ENCODE measurements at regions not wholly inside any gene's neighbourhood (a gene's known extent, or its start where the extent isn't known, plus 50 kb on each side); places are given as distances from the start of the nearest gene placed in this dataset.

- DNase-seq = no peak
Observed at GRCh38 chr5:171607863-171608262, 177.8 kb upstream of the SMIM23 start.

- no peak for DNase-seq
Observed at GRCh38 chr5:171609806-171610452, 175.7 kb upstream of the SMIM23 start.

GRCh38 chr5:171610686-171611085 is 174.9 kb upstream of the SMIM23 start:
- DNase-seq = no peak

GRCh38 chr5:171612749-171613148 is 172.9 kb upstream of the SMIM23 start:
- DNase-seq = no peak

DNA sequence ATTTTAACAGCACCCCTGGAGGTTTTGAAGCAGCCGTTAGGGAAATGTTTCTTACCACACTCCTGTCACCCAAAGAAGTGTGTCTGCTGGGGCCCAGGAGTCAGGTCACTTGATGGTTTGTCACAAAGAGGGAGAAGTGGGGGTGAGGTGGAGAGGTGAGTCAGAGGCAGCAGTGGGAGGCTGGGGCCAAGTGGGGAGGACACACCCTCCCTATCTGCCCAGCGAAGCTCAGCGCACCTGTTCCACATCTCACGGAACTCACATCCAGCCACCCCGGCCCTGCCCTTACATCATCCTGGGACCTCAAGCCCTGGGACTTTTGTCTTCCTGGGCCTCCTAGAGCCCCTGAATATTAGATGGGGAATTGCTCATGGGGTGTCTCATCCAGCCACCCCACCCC is 171.1 kb upstream of the SMIM23 start:
- DNase-seq = no peak

DNA sequence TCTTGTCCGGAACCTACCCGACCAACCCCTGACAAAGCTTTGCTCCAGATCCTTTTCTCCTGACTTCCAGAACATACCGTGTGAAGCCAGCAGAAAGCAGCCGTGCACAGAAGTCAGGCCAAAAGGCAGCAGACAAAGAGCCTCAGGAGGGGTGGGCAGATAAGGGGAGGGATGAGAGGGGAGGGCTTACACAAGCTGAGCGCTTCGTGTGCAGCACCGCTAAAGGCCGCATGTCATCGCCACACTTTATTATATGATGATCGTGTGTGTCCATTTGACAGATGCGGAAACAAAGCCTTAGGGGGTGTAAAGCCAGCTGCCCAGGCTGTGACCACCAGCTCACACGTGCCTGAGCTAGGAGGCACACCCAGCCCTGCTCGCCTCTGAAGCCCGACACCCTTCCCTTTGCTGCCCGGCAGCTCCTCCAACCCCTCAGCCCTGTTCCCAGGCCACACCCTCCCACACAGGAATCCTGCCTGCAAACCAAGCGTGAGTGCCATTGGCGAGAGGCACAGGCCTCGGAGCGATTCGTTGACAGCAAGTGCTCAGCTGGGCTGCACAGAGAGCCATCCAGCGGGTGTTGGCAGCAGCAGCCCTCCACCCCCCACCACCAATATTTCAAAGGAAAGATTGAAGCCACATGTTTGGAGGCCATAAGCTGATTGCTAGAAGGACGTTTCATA is 170.5 kb upstream of the SMIM23 start:
- DNase-seq = no peak

DNA sequence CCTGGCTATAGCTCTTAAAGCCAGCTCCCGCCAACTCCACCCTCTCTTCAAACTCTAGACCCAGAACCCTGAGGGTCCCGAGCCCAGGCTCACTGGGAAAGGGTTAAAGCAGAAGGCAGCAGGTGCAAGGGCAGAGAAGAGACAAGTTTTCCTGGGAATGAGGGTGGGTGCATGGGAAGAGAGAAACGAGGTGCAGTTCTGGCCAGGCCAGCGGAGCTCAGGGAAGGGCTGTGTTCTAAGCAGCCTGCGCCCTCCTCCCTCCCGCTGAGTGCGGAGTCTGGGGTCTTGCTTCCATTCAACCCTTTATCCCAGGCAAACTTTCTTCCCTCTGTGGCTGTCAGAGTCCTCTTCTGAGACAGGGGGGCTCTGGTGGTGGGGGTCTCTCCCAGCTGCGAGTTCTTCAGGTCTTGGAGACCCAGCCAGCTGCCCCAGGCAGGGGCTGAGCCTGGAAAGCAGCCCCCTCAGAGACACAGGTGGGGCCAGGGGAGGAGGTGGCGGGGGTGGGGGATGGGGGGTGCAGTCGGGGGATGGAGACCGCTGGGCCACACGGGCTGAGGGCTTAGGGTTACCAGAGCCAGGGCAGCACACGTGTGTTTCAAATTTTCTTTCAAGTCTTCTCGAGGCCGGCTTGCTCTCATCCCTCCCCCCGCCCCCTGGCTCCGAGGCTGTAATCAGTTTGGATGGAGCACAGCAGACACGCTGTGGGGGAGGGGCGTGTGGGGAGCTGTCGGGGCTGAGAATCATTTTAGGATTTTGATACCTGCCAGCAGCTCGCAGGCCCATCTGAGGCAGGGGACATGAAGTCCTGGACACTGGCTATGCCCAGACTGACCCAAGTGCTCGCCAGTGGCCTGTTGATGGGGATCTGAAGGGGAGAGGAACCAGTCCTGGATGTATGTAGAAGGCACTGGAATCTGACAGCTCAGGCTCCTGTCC is 169.6 kb upstream of the SMIM23 start:
- no peak for DNase-seq

DNA sequence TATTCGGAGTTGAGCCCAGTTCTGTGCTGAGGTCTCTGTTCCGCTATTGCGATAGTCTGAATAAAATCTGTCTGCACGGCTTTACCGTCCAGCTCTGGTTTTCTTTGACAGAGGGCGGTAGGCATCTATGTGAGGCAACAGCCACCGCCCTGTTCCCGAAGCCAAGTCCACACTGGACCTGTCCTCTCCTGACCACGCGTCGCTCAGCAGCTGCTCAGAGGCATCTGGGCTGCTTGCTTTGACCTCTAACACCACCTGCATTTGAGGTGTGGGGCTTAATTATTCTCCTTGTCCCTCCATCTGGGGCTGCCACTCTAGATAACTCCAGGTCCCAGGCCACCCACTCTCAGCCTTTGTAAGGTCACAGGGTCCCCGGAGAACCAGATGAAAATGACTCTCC is 168.4 kb upstream of the SMIM23 start:
- DNase-seq = no peak

GRCh38 chr5:171617817-171618591 is 167.6 kb upstream of the SMIM23 start:
- DNase-seq = no peak

- DNase-seq = no peak
Observed at GRCh38 chr5:171619196-171619595, 166.4 kb upstream of the SMIM23 start.

DNA sequence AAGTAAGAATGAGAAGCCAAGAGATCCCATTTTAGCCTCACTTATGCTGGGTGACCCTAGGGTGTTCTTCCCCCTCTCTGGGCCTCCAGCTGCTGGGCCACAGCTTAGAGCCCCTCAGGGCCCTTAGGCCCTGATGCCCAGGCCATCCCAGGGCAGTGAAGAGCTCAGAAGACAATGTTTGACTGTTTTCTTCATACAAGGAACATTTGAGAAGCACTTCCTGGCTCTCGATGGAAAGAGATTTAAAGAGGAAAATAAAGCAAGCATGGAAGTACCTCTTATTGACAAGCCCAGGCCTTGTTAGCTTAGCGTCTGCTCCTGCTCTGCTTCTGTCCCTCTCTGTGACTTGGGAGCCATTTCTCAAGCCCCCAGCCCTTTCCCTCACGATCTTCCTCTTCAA is 165.9 kb upstream of the SMIM23 start:
- DNase-seq = no peak

DNA sequence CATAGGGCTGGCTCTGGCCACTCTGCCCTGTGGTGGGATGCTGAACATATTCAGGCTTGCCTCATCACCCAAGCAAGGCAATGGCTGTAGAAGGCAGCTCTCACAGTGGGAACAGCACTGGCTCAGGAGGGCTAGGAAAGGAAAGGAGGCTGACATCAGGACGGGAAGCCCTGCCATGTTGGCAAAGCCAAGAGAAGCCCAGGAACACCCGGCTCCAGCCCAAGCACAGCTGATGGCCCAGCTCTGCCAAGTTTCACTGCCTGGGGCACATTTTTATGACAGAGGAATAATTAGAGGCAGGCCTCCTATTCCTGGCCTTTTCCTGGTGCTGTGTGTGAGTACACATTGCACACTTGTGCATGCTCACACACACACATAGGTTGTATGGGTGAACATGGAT is 163.6 kb upstream of the SMIM23 start:
- no peak for DNase-seq

DNA sequence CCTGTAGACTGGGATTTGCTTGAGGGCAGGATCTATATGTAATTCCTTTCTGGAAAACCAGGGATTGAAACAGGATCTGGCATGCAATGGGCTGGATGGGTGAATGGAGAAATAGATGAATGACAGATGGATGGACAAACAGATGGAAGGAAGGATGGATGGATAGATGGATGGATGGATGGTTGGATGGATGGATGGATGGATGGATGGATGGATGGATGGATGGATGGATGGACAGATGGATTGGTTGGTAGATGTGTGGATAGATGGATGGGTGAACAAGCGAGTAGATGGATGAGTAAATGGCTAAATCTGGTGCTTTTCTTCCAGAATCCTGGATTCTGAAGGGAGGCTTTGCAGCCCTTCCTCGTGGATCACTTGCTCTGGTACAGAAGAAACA is 162.5 kb upstream of the SMIM23 start:
- DNase-seq = no peak

DNA sequence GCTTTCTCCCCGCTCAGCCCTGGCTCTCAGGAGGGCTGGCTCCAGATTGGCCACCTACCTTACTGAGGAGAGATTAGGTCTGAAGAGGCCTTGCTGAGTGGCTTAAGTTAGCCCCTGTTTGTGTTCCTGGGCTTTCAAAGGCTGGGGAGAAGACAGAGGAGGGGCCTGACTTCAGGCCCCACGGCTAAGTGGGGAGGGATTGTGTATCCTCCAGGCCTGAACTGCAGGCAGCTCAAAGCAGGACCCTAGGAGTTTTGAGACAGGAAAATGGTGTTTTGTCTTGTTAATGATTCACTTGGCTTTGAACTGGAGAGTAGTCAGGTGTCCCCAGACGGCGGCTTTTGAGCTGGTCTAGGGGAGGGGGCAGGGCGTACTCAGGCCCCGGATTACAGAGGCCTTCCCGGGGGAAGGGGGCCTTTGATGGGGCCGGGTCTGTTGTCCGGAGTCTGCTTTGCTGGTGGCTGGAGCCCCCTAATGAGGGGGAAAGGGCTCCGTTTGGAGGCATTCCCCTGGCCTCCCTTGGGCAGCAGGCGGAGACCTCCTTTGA is 162.0 kb upstream of the SMIM23 start:
- no peak for DNase-seq

- no peak for DNase-seq
Observed at GRCh38 chr5:171624396-171624795, 161.2 kb upstream of the SMIM23 start.

DNA sequence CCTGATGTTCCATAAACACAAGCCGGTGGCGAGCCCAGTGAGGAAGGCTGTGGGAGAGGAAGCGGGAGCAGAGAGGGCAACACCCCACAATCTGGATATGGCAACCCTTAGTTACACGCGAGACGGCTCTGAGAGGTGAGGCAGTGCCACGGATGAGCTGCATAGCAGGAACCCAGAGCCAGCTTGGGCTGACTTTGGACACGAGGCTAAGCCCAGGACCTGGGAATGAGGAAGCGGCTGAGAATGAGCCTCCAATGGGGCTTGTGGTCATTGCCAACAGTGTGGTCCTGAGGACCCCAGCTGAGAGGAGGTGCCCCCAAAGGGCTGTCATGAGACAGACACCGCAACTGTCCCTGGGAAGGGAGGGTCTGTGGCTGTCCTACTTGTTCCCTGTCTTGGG is 160.0 kb upstream of the SMIM23 start:
- DNase-seq = no peak

- DNase-seq = no peak
Observed at GRCh38 chr5:171627936-171628632, 157.5 kb upstream of the SMIM23 start.

- DNase-seq = no peak
Observed at GRCh38 chr5:171628633-171628974, 157.0 kb upstream of the SMIM23 start.

- DNase-seq = no peak
Observed at GRCh38 chr5:171629221-171629620, 156.4 kb upstream of the SMIM23 start.

- DNase-seq = peak; percentile 28
Observed at GRCh38 chr5:171629628-171630349, 155.8 kb upstream of the SMIM23 start.

DNA sequence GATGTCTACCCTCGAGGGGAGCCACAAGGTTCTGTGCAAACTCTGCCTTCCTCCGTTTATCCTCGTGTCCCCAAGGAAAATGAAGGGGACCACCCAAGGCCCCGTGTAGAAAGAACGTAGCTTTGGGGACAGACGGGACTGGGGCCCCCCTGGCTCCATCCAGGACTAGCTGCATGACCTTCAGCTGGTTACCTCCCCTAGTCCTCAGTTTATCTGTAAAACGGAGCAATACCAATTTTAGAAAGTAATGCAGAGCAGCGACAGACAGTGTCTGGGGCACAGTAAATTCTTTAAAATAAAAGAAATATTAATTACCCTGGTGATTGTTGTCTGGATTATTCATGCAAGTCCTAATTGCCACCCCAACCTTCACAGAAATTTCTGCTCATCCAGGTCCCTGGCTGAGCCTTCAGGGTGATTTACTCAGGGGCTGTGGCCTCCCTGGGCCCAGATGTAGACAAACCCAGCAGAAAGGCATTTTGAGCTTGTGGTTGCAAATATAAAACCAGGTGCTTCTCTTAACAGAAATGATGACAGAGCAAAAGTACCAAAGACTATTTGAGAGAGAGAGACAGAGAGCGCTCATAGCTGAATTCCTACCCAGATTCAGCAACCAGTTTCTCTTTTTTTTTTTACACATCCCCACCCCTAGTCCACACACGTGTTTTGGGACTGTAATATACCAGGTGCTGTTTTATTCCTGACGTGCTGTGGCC is 155.1 kb upstream of the SMIM23 start:
- no peak for DNase-seq
